GM23338 (cell line): ENCODE measurements at regions not wholly inside any gene's neighbourhood (a gene's known extent, or its start where the extent isn't known, plus 50 kb on each side); places are given as distances from the start of the nearest gene placed in this dataset.

Source experiments
- CREB1 ChIP-seq: fragments of 250-450 bp; sonication (Bioruptor Pico); IDR thresholded peaks from 2 replicates; pipeline ENCODE4 v1.5.0; 2020; ENCODE audit warnings: low read depth, mild to moderate bottlenecking, moderate library complexity
- CTCF ChIP-seq, 2 experiments: fragments of 200-600 bp in 1 of 2; sonication (generic) in 1 of 2; conservative IDR thresholded peaks; 2 replicates each; pipeline versions ENCODE4 v1.5.1 to v1.6.1; 2016 to 2017; ENCODE audit warnings: antibody characterized with exemption in 2 of 2, low read depth in 2 of 2, mild to moderate bottlenecking in 2 of 2, moderate library complexity in 1 of 2
- EZH2 ChIP-seq: fragments of 200-600 bp; sonication (generic); IDR thresholded peaks from one replicate; pipeline ENCODE4 v1.8.0; 2017; ENCODE audit warnings: antibody characterized with exemption, mild to moderate bottlenecking, low read depth; ENCODE audit not compliant: unreplicated experiment
- JUNB ChIP-seq: IDR thresholded peaks from one replicate; pipeline ENCODE4 v1.6.1; 2016; ENCODE audit warnings: antibody characterized with exemption; ENCODE audit not compliant: unreplicated experiment
- POLR2AphosphoS5 ChIP-seq: IDR thresholded peaks from 2 replicates; pipeline ENCODE4 v1.6.1; 2016; ENCODE audit warnings: antibody characterized with exemption, low read depth
- REST ChIP-seq: IDR thresholded peaks from one replicate; pipeline ENCODE4 v1.6.1; 2018; ENCODE audit warnings: antibody characterized with exemption; ENCODE audit not compliant: unreplicated experiment

- TF ChIP-seq CTCF (conservative IDR thresholded peaks at IDR 0.05; ENCODE audit: low read depth in 2 of 2), result no peak
- TF ChIP-seq CREB1 (CRISPR knock-in tag), result no peak
- no peak for TF ChIP-seq POLR2AphosphoS5
- no peak for TF ChIP-seq EZH2
- no peak for TF ChIP-seq REST
- no peak for TF ChIP-seq JUNB
Observed at GRCh38 chr3:115562636-115563267, 60.6 kb upstream of the GAP43 start.
